BLaER1 treated with 17β-estradiol and CSF1 and Interleukin-3, amounts not matched to agents 10 nM and 100 nM (cell line): ENCODE measurements at regions not wholly inside any gene's neighbourhood (a gene's known extent, or its start where the extent isn't known, plus 50 kb on each side); places are given as distances from the start of the nearest gene placed in this dataset.

Source experiments
- H3K27ac ChIP-seq, 11 experiments: shearing (Covaris generic); formaldehyde crosslinking; 2 replicates each; pipeline ENCODE4 v1.8.1; 2022
- H3K27me3 ChIP-seq, 11 experiments: shearing (Covaris generic); formaldehyde crosslinking; 2 replicates each; pipeline ENCODE4 v1.8.1; 2022
- H3K36me3 ChIP-seq, 11 experiments: shearing (Covaris generic); formaldehyde crosslinking; 2 replicates each; pipeline ENCODE4 v1.8.1; 2022
- H3K4me1 ChIP-seq, 10 experiments: shearing (Covaris generic); formaldehyde crosslinking; 2 replicates each; pipeline ENCODE4 v1.8.1; 2022
- H3K4me2 ChIP-seq, 11 experiments: shearing (Covaris generic); formaldehyde crosslinking; 2 replicates each; pipeline ENCODE4 v1.8.1; 2022
- H3K4me3 ChIP-seq, 10 experiments: shearing (Covaris generic); formaldehyde crosslinking; 2 replicates each; pipeline ENCODE4 v1.8.1; 2022
- H3K9ac ChIP-seq, 11 experiments: shearing (Covaris generic); formaldehyde crosslinking; 2 replicates each; pipeline ENCODE4 v1.8.1; 2022
- H3K9me3 ChIP-seq, 11 experiments: shearing (Covaris generic); formaldehyde crosslinking; replicated peaks in 1 of 11; 2 replicates each; pipeline ENCODE4 v1.8.1; 2022
- H4K20me1 ChIP-seq, 11 experiments: shearing (Covaris generic); formaldehyde crosslinking; 2 replicates each; pipeline ENCODE4 v1.8.1; 2022
- Cebpa-rat ChIP-seq, 11 experiments: shearing (Covaris generic); IDR thresholded peaks; 2 replicates each; pipeline ENCODE4 v1.8.1; 2022

- Histone ChIP-seq H3K9ac (peak overlapping the region in 3 of 11 experiments; percentile 11 to 30 (median 21); a peak in 1 of 22 replicates), H3K36me3 (no peaks in the 10 kb centered on the region)
These were observed 163.7 kb upstream of the NDUFV2 start for GRCh38 chr18:8938817-8939216.

GRCh38 chr18:8942021-8942908 is 160.2 kb upstream of the NDUFV2 start:
- peaks cover 0 to 31% (median 22%) of the 10 kb centered on the region in 11 experiments; a peak in 17 of 22 replicates for H3K9me3 ChIP-seq

More at GRCh38 chr18:8938817-8939216, 163.7 kb upstream of the NDUFV2 start:
- Histone ChIP-seq H3K9me3 (peaks cover 5 to 34% (median 27%) of the 10 kb centered on the region in 11 experiments; a peak in 20 of 22 replicates), H4K20me1 (no peaks in the 10 kb centered on the region), H3K4me2 (peak overlapping the region; percentile 3 to 70 (median 31); a peak in 18 of 22 replicates), H3K4me3 (no peak overlapping the region), H3K4me1 (peaks cover 20 to 45% (median 32%) of the 10 kb centered on the region in 10 experiments), H3K27me3 (no peaks in the 10 kb centered on the region), H3K27ac (peak overlapping the region in 7 of 11 experiments; percentile 17 to 65 (median 39); a peak in 8 of 22 replicates)
- TF ChIP-seq Cebpa-rat (IDR thresholded peaks at IDR 0.05): no peak

GRCh38 chr18:8942909-8943545 is 159.5 kb upstream of the NDUFV2 start:
- Histone ChIP-seq H3K4me3 (no peak overlapping the region), H3K9me3 (peaks cover 0 to 31% (median 22%) of the 10 kb centered on the region in 11 experiments; a peak in 17 of 22 replicates), H3K36me3 (no peaks in the 10 kb centered on the region), H3K27me3 (no peaks in the 10 kb centered on the region), H3K4me1 (peaks cover 39 to 73% (median 52%) of the 10 kb centered on the region in 10 experiments), H4K20me1 (no peaks in the 10 kb centered on the region), H3K27ac (peak overlapping the region in 2 of 11 experiments; percentile 2 to 19; a peak in 3 of 22 replicates), H3K9ac (no peak overlapping the region), H3K4me2 (peak overlapping the region; percentile 17 to 76 (median 58); a peak in 12 of 22 replicates)
- no peak for TF ChIP-seq Cebpa-rat (IDR thresholded peaks at IDR 0.05)

More at GRCh38 chr18:8942021-8942908, 160.2 kb upstream of the NDUFV2 start:
- H4K20me1 ChIP-seq: no peaks in the 10 kb centered on the region
- peak overlapping the region in 1 of 11 experiments; percentile 19; a peak in 1 of 22 replicates for H3K27ac ChIP-seq
- peaks cover 33 to 73% (median 50%) of the 10 kb centered on the region in 10 experiments for H3K4me1 ChIP-seq
- 0 out of 22 replicates have a peak overlapping the region, but pooled peaks of 3 of the 11 experiments have one; percentile 69 to 76 (median 74) for H3K4me2 ChIP-seq
- TF ChIP-seq Cebpa-rat (IDR thresholded peaks at IDR 0.05): no peak
- H3K9ac ChIP-seq: no peak overlapping the region
- H3K27me3 ChIP-seq: no peaks in the 10 kb centered on the region
- no peaks in the 10 kb centered on the region for H3K36me3 ChIP-seq
- no peak overlapping the region for H3K4me3 ChIP-seq

- peak overlapping the region in 3 of 11 experiments; percentile 21 to 49 (median 26); a peak in 3 of 22 replicates for H3K9ac ChIP-seq
- peak overlapping the region in 7 of 11 experiments; percentile 7 to 70 (median 41); a peak in 10 of 22 replicates for H3K27ac ChIP-seq
- peak overlapping the region; percentile 49 to 76 (median 64) for H3K4me2 ChIP-seq
- H4K20me1 ChIP-seq: no peaks in the 10 kb centered on the region
- no peaks in the 10 kb centered on the region for H3K27me3 ChIP-seq
- peak overlapping the region in 1 of 10 experiments; percentile 9; a peak in 1 of 20 replicates for H3K4me3 ChIP-seq
- peaks cover 43 to 73% (median 52%) of the 10 kb centered on the region in 10 experiments for H3K4me1 ChIP-seq
- H3K9me3 ChIP-seq: peaks cover 0 to 31% (median 22%) of the 10 kb centered on the region in 11 experiments; a peak in 17 of 22 replicates
- no peaks in the 10 kb centered on the region for H3K36me3 ChIP-seq
- no peak for TF ChIP-seq Cebpa-rat (IDR thresholded peaks at IDR 0.05)
These were observed 158.3 kb upstream of the NDUFV2 start for GRCh38 chr18:8943900-8944870.

GRCh38 chr18:8944871-8945245 is 157.6 kb upstream of the NDUFV2 start:
- Histone ChIP-seq H3K9me3 (peaks cover 0 to 31% (median 22%) of the 10 kb centered on the region in 11 experiments; a peak in 17 of 22 replicates), H3K9ac (peak overlapping the region in 2 of 11 experiments; percentile 26 to 49; a peak in 4 of 22 replicates), H3K4me1 (peaks cover 49 to 73% (median 53%) of the 10 kb centered on the region in 10 experiments), H3K27ac (peak overlapping the region in 6 of 11 experiments; percentile 7 to 70 (median 50); a peak in 9 of 22 replicates), H4K20me1 (no peaks in the 10 kb centered on the region), H3K27me3 (peaks cover 0 to 6% (median 0%) of the 10 kb centered on the region in 11 experiments; a peak in 3 of 22 replicates), H3K4me3 (peak overlapping the region in 1 of 10 experiments; percentile 9; a peak in 1 of 20 replicates), H3K36me3 (no peaks in the 10 kb centered on the region), H3K4me2 (peak overlapping the region; percentile 49 to 76 (median 64))
- TF ChIP-seq Cebpa-rat (IDR thresholded peaks at IDR 0.05): no peak

GRCh38 chr18:8945514-8945913 is 157.0 kb upstream of the NDUFV2 start:
- Histone ChIP-seq H3K9me3 (peaks cover 0 to 31% (median 22%) of the 10 kb centered on the region in 11 experiments; a peak in 17 of 22 replicates), H3K9ac (no peak overlapping the region; a peak in 1 of 22 replicates), H3K27me3 (peaks cover 0 to 9% (median 0%) of the 10 kb centered on the region in 11 experiments; a peak in 3 of 22 replicates), H3K4me1 (peaks cover 49 to 79% (median 59%) of the 10 kb centered on the region in 10 experiments), H4K20me1 (no peaks in the 10 kb centered on the region), H3K4me3 (no peak overlapping the region), H3K36me3 (no peaks in the 10 kb centered on the region), H3K27ac (peak overlapping the region in 4 of 11 experiments; percentile 41 to 70 (median 62); a peak in 5 of 22 replicates), H3K4me2 (peak overlapping the region in 10 of 11 experiments; percentile 49 to 76 (median 61); a peak in 17 of 22 replicates)
- no peak for TF ChIP-seq Cebpa-rat (IDR thresholded peaks at IDR 0.05)

- H3K27ac ChIP-seq: no peak overlapping the region; a peak in 1 of 22 replicates
- peak overlapping the region in 2 of 11 experiments; percentile 69 to 74; a peak in 1 of 22 replicates for H3K4me2 ChIP-seq
These were observed 156.2 kb upstream of the NDUFV2 start for GRCh38 chr18:8946066-8946838.

More at GRCh38 chr18:8946066-8946838, 156.2 kb upstream of the NDUFV2 start:
- no peaks in the 10 kb centered on the region for H4K20me1 ChIP-seq
- TF ChIP-seq Cebpa-rat (IDR thresholded peaks at IDR 0.05): no peak
- H3K27me3 ChIP-seq: peaks cover 0 to 9% (median 0%) of the 10 kb centered on the region in 11 experiments; a peak in 3 of 22 replicates
- H3K4me3 ChIP-seq: no peak overlapping the region; a peak in 1 of 20 replicates
- no peaks in the 10 kb centered on the region for H3K36me3 ChIP-seq
- H3K9me3 ChIP-seq: peaks cover 0 to 31% (median 22%) of the 10 kb centered on the region in 11 experiments; a peak in 17 of 22 replicates
- H3K4me1 ChIP-seq: peaks cover 49 to 86% (median 66%) of the 10 kb centered on the region in 10 experiments
- H3K9ac ChIP-seq: no peak overlapping the region
